GM13977 (cell line): ENCODE measurements at regions not wholly inside any gene's neighbourhood (a gene's known extent, or its start where the extent isn't known, plus 50 kb on each side); places are given as distances from the start of the nearest gene placed in this dataset.

ENCODE experiments used
- DNase-seq: peaks from one replicate; pipeline ENCODE4 v3.0.0; 2012; ENCODE audit warnings: low spot score
- CTCF ChIP-seq: IDR thresholded peaks from 2 replicates; pipeline ENCODE4 v1.5.1; 2012; ENCODE audit warnings: mild to moderate bottlenecking, control low read depth; ENCODE audit not compliant: insufficient read depth; ENCODE audit errors: extremely low read depth, missing control alignments
- in situ Hi-C: fragments of 300-500 bp; cut with MboI; formaldehyde crosslinking; loops from one replicate; pipeline ENCODE4 v1.12.0; 2022; ENCODE audit warnings: low sequenced_read_pairs, low pct_unique_long_range_greater_than_20kb, mixed read lengths, inconsistent platforms; ENCODE audit not compliant: unreplicated experiment

GRCh38 chr1:22233222-22233621 is 90.3 kb upstream of the WNT4 start:
- no peak for TF ChIP-seq CTCF
- DNase-seq: no peak
- in situ Hi-C loops: no loop called here

GRCh38 chr1:22234476-22235030 is 91.7 kb upstream of the WNT4 start:
- DNase-seq: no peak
- TF ChIP-seq CTCF: no peak
- in situ Hi-C loops: no loop called here

- in situ Hi-C loops: no loop called here
- TF ChIP-seq CTCF: no peak
- DNase-seq: no peak
These were observed 93.3 kb upstream of the WNT4 start for GRCh38 chr1:22236166-22236565.

GRCh38 chr1:22236900-22237299 is 94.0 kb upstream of the WNT4 start:
- in situ Hi-C loops: no loop called here

GRCh38 chr1:22237433-22238093 is 94.7 kb upstream of the WNT4 start:
- in situ Hi-C loops: no loop called here
- no peak for TF ChIP-seq CTCF
- no peak for DNase-seq

More at GRCh38 chr1:22236900-22237299, 94.0 kb upstream of the WNT4 start:
- no peak for TF ChIP-seq CTCF
- DNase-seq: no peak

- TF ChIP-seq CTCF: no peak
- in situ Hi-C loops: no loop called here
- no peak for DNase-seq
These were observed 95.7 kb upstream of the WNT4 start for GRCh38 chr1:22238356-22239224.
